ENCODE measurements at regions not wholly inside any gene's neighbourhood (a gene's known extent, or its start where the extent isn't known, plus 50 kb on each side); places are given as distances from the start of the nearest gene placed in this dataset.

DNA sequence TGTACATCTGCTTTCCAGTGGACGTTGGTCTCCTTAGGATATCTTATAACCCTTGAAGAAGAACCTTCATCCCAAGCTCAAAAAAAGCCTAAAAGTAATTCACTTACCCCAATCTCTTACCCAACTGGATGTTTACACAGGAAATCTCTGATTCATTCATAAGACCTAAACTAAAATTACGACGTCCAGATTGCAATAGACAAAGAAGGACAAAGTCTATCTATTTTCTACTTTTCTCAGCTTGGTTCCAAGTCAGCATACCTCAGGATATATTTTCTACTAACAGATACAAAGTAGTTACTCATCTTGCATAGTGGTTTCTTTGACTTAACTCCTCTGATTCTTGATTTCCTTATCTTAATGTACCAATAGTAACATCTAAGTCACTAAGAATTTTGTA, 669.9 kb downstream of the OTOL1 start:
- CTCF ChIA-PET: no interaction called here
- BruUV-seq (replicated peaks): no TSS peak
- ATAC-seq: no peak

DNA sequence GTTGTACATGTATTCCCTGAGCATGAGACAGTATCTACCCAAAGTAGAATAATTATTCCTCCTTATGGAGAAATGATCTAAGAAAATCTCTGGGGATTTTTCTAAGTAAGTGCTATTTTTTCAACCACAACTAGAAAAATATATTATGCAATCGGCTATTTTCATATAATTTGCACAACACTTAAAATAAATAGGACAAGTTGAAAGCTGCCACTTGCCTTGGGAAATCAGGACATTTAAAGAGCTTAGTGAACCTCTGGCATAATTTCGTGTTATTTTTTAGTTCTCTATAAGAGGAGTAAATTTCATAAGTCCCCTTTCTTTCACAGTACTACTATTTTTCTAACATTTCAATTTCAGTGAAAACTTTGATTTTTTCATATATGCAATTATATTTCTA, 672.1 kb downstream of the OTOL1 start:
- ChIA-PET POLR2A (no interaction called here), RAD21 (ENCODE audit: unreplicated experiment) (no interaction called here), SMC1A (ENCODE audit: uncharacterized antibody, unreplicated experiment) (no interaction called here), CTCF (interaction anchor here (0.7 to 1.3 kb wide), 2 partner anchors 13 to 887 kb away, joined by 3 to 4 read pairs; no protein-coding TSS in a partner anchor)
- ATAC-seq (no peak), FAIRE-seq (no peak), DNase-seq (ENCODE audit: low read depth, low spot score) (no peak)
- 0% methylated on average over 2 of the region's 2 CpGs for WGBS (ENCODE audit: insufficient coverage, insufficient replicate concordance, low lambda C conversion rate, missing lambda C conversion rate)
- H2AFZ ChIP-seq (ENCODE audit: control insufficient read depth, low read depth, low read length): no peak overlapping the region
- in situ Hi-C loops (cut with MboI) (no loop called here), intact Hi-C loops (cut with micrococcal nuclease; ENCODE audit: unreplicated experiment) (no loop called here)
- no peak overlapping the region for H3K4me3 ChIP-seq
- no peaks in the 10 kb centered on the region for H3K4me1 ChIP-seq (ENCODE audit: control insufficient read depth, insufficient read depth, low read length)
- H3K9ac ChIP-seq (ENCODE audit: control insufficient read depth, insufficient read depth, low read length): no peak overlapping the region
- no peaks in the 10 kb centered on the region for H3K36me3 ChIP-seq (ENCODE audit: control insufficient read depth in 2 of 2, insufficient read depth in 2 of 2, low read length in 1 of 2)
- no peaks in the 10 kb centered on the region for H3K9me3 ChIP-seq (replicated peaks; ENCODE audit: control insufficient read depth, insufficient read depth, low read length)
- H4K20me1 ChIP-seq (ENCODE audit: control insufficient read depth, insufficient read depth): no peaks in the 10 kb centered on the region
- no peak overlapping the region for H3K27ac ChIP-seq (ENCODE audit: control insufficient read depth, insufficient read depth)
- no peaks in the 10 kb centered on the region for H3K79me2 ChIP-seq (ENCODE audit: control insufficient read depth, insufficient read depth, low read length)
- no peaks in the 10 kb centered on the region for H3K27me3 ChIP-seq (replicated peaks in 1 of 2; ENCODE audit: control insufficient read depth in 2 of 2, insufficient read depth in 2 of 2, low read length in 1 of 2)
- no TSS peak for BruUV-seq (replicated peaks)
- no peak overlapping the region for H3K4me2 ChIP-seq (ENCODE audit: control insufficient read depth, insufficient read depth)
- TF ChIP-seq ZNF622 (IDR thresholded peaks at IDR 0.05) (no peak), BCL11A (IDR thresholded peaks at IDR 0.05; ENCODE audit: low read depth, low read length) (no peak), CBFB (IDR thresholded peaks at IDR 0.05; ENCODE audit: low read depth) (no peak), LARP7 (IDR thresholded peaks at IDR 0.05) (no peak), WRNIP1 (IDR thresholded peaks at IDR 0.05; ENCODE audit: borderline replicate concordance, low read depth, low read length) (no peak), NBN (IDR thresholded peaks at IDR 0.05) (no peak)
- TF ChIP-seq, protein P1, sequence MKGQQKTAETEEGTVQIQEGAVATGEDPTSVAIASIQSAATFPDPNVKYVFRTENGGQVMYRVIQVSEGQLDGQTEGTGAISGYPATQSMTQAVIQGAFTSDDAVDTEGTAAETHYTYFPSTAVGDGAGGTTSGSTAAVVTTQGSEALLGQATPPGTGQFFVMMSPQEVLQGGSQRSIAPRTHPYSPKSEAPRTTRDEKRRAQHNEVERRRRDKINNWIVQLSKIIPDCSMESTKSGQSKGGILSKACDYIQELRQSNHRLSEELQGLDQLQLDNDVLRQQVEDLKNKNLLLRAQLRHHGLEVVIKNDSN (IDR thresholded peaks at IDR 0.05; ENCODE audit: borderline replicate concordance, extremely low read length, insufficient read depth, low read depth, low read length): no peak
- TF ChIP-seq, protein P2, sequence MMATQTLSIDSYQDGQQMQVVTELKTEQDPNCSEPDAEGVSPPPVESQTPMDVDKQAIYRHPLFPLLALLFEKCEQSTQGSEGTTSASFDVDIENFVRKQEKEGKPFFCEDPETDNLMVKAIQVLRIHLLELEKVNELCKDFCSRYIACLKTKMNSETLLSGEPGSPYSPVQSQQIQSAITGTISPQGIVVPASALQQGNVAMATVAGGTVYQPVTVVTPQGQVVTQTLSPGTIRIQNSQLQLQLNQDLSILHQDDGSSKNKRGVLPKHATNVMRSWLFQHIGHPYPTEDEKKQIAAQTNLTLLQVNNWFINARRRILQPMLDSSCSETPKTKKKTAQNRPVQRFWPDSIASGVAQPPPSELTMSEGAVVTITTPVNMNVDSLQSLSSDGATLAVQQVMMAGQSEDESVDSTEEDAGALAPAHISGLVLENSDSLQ (IDR thresholded peaks at IDR 0.05): no peak

More for the DNA sequence above, 669.9 kb downstream of the OTOL1 start:
- Histone ChIP-seq H3K36me3 (ENCODE audit: control insufficient read depth in 2 of 2, insufficient read depth in 2 of 2, low read length in 1 of 2) (no peaks in the 10 kb centered on the region), H3K4me3 (no peak overlapping the region), H3K9ac (ENCODE audit: control insufficient read depth, insufficient read depth, low read length) (no peak overlapping the region), H3K4me1 (ENCODE audit: control insufficient read depth, insufficient read depth, low read length) (no peaks in the 10 kb centered on the region), H3K27ac (ENCODE audit: control insufficient read depth, insufficient read depth) (no peak overlapping the region), H4K20me1 (ENCODE audit: control insufficient read depth, insufficient read depth) (no peaks in the 10 kb centered on the region), H3K27me3 (replicated peaks in 1 of 2; ENCODE audit: control insufficient read depth in 2 of 2, insufficient read depth in 2 of 2, low read length in 1 of 2) (no peaks in the 10 kb centered on the region), H3K79me2 (ENCODE audit: control insufficient read depth, insufficient read depth, low read length) (no peaks in the 10 kb centered on the region), H2AFZ (ENCODE audit: control insufficient read depth, low read depth, low read length) (no peak overlapping the region), H3K4me2 (ENCODE audit: control insufficient read depth, insufficient read depth) (no peak overlapping the region), H3K9me3 (replicated peaks; ENCODE audit: control insufficient read depth, insufficient read depth, low read length) (no peaks in the 10 kb centered on the region)
- ChIA-PET SMC1A (ENCODE audit: uncharacterized antibody, unreplicated experiment) (interaction anchor here (1.1 kb wide), 1 partner anchor 38 kb away, joined by 3 read pairs; no protein-coding TSS in a partner anchor), POLR2A (no interaction called here), RAD21 (ENCODE audit: unreplicated experiment) (no interaction called here)
- 47% methylated on average over 3 of the region's 3 CpGs for WGBS (ENCODE audit: insufficient coverage, insufficient replicate concordance, low lambda C conversion rate, missing lambda C conversion rate)
- FAIRE-seq: no peak
- no peak for DNase-seq (ENCODE audit: low read depth, low spot score)
- TF ChIP-seq IKZF1 (conservative IDR thresholded peaks at IDR 0.05) (no peak), SIX5 (IDR thresholded peaks at IDR 0.05; ENCODE audit: low read depth, low read length, severe bottlenecking) (no peak), ZSCAN29 (IDR thresholded peaks at IDR 0.05) (no peak), GABPA (IDR thresholded peaks at IDR 0.05; ENCODE audit: low read depth) (no peak), TBL1XR1 (IDR thresholded peaks at IDR 0.05; ENCODE audit: low read depth, low read length) (no peak), SIN3A (IDR thresholded peaks at IDR 0.05; ENCODE audit: low read depth, low read length) (no peak)
- TF ChIP-seq, protein P3, sequence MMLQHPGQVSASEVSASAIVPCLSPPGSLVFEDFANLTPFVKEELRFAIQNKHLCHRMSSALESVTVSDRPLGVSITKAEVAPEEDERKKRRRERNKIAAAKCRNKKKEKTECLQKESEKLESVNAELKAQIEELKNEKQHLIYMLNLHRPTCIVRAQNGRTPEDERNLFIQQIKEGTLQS (IDR thresholded peaks at IDR 0.05; ENCODE audit: borderline replicate concordance, extremely low read depth, low read depth, low read length): no peak
- in situ Hi-C loops (cut with MboI): no loop called here
- intact Hi-C loops (cut with micrococcal nuclease; ENCODE audit: unreplicated experiment): no loop called here
